Endothelial cell of umbilical vein (primary cell): ENCODE measurements at regions not wholly inside any gene's neighbourhood (a gene's known extent, or its start where the extent isn't known, plus 50 kb on each side); places are given as distances from the start of the nearest gene placed in this dataset.

Experiments used
- BruUV-seq: library from RNA; stranded (reverse); fragments of 400-500 nt; replicated peaks from 2 replicates; lab custom pipeline; 2021; lab: Mats Ljungman, UMichigan
- CTCF ChIA-PET: fragments of 300-600, 350-600 bp; sonication (Branson Sonifier 250); formaldehyde crosslinking; loops from one replicate; lab custom pipeline; 2021; ENCODE audit warnings: antibody characterized with exemption, inconsistent platforms; lab: Charles Lee
- POLR2A ChIA-PET: fragments of 300-600, 350-600 bp; sonication (Branson Sonifier 250); formaldehyde crosslinking; loops from one replicate; lab custom pipeline; 2021; ENCODE audit warnings: antibody characterized with exemption, inconsistent platforms; lab: Charles Lee
- DNase-seq: peaks from one replicate; pipeline ENCODE4 v3.0.0-alpha.2; 2011; ENCODE audit warnings: low read depth, low spot score
- FAIRE-seq: peaks from 2 replicates; lab custom pipeline; 2011; peaks lifted over from hg19 to GRCh38; lab: Jason Lieb, UNC
- H2AFZ ChIP-seq: 2 replicates; pipeline ENCODE4 v1.6.0; 2012; ENCODE audit warnings: low read depth, low read length, control low read depth, inconsistent platforms
- H3K27ac ChIP-seq: 2 replicates; pipeline ENCODE4 v1.5.1; 2011; ENCODE audit warnings: low read depth, mild to moderate bottlenecking, control low read depth, low read length, moderate library complexity; ENCODE audit not compliant: insufficient read depth
- H3K27me3 ChIP-seq, 2 experiments: 2 replicates each; pipeline versions ENCODE4 v1.6.0 to v1.6.1; 2011; ENCODE audit warnings: low read length in 2 of 2, mixed read lengths in 1 of 2; ENCODE audit not compliant: control insufficient read depth in 2 of 2, insufficient read depth in 2 of 2
- H3K36me3 ChIP-seq, 2 experiments: 2 replicates in 1 of 2; 3 replicates in 1 of 2; pipeline ENCODE4 v1.5.1; 2011; ENCODE audit warnings: low read length in 2 of 2, mild to moderate bottlenecking in 1 of 2, moderate library complexity in 1 of 2; ENCODE audit not compliant: control insufficient read depth in 2 of 2, insufficient read depth in 2 of 2; ENCODE audit errors: extremely low read depth in 1 of 2
- H3K4me1 ChIP-seq: 3 replicates; pipeline ENCODE4 v1.5.1; 2011; ENCODE audit warnings: mild to moderate bottlenecking, low read length; ENCODE audit not compliant: control insufficient read depth, insufficient read depth; ENCODE audit errors: extremely low read depth
- H3K4me2 ChIP-seq: 2 replicates; pipeline ENCODE4 v1.6.1; 2011; ENCODE audit warnings: low read length, control low read depth, mixed read lengths; ENCODE audit not compliant: insufficient read depth
- H3K4me3 ChIP-seq, 3 experiments: fragments of 200-600 bp in 1 of 3; sonication (generic), shearing (Covaris generic) in 1 of 3; replicated peaks in 1 of 3; 2 replicates each; pipeline ENCODE4 v1.5.1; 2011 to 2016; ENCODE audit warnings: control low read depth in 3 of 3, low read length in 3 of 3, mild to moderate bottlenecking in 2 of 3, inconsistent platforms in 1 of 3, low read depth in 1 of 3, moderate library complexity in 1 of 3; ENCODE audit not compliant: insufficient read depth in 1 of 3
- H3K79me2 ChIP-seq: 2 replicates; pipeline ENCODE4 v1.6.0; 2012; ENCODE audit warnings: low read length, inconsistent platforms; ENCODE audit not compliant: control insufficient read depth, insufficient read depth
- H3K9ac ChIP-seq: replicated peaks from 2 replicates; pipeline ENCODE3; 2011; ENCODE audit warnings: low read length, control low read depth; ENCODE audit not compliant: insufficient read depth; ENCODE audit errors: extremely low read depth
- H3K9me1 ChIP-seq: replicated peaks from 3 replicates; pipeline ENCODE4 v1.6.0; 2011; ENCODE audit warnings: mild to moderate bottlenecking, low read length; ENCODE audit not compliant: control insufficient read depth, insufficient read depth; ENCODE audit errors: extremely low read depth
- H3K9me3 ChIP-seq: replicated peaks from 2 replicates; pipeline ENCODE4 v1.5.1; 2012; ENCODE audit warnings: low read length, inconsistent platforms; ENCODE audit not compliant: control insufficient read depth, insufficient read depth
- H4K20me1 ChIP-seq: replicated peaks from 2 replicates; pipeline ENCODE3; 2011; ENCODE audit warnings: mild to moderate bottlenecking, low read length; ENCODE audit not compliant: control insufficient read depth, insufficient read depth; ENCODE audit errors: extremely low read depth
- CTCF ChIP-seq, 2 donors: IDR thresholded peaks; 1 replicate in 1 of 2; 2 replicates in 1 of 2; pipeline ENCODE4 v1.5.1; 2011; ENCODE audit warnings: low read length in 2 of 2, mild to moderate bottlenecking in 2 of 2, moderate library complexity in 2 of 2, control low read depth in 1 of 2, inconsistent platforms in 1 of 2, low read depth in 1 of 2; ENCODE audit not compliant: insufficient read depth in 1 of 2; ENCODE audit errors: extremely low read depth in 1 of 2
- EZH2 ChIP-seq: IDR thresholded peaks from 2 replicates; pipeline ENCODE4 v1.6.1; 2012; ENCODE audit warnings: borderline replicate concordance, low read depth, mild to moderate bottlenecking, moderate library complexity, low read length, inconsistent platforms; ENCODE audit not compliant: severe bottlenecking
- FOS ChIP-seq: IDR thresholded peaks from 2 replicates; pipeline ENCODE4 v1.6.1; 2011; ENCODE audit warnings: mild to moderate bottlenecking, low read length, moderate library complexity, borderline replicate concordance; ENCODE audit not compliant: insufficient read depth
- GATA2 ChIP-seq: IDR thresholded peaks from 2 replicates; pipeline ENCODE4 v1.7.0; 2011; ENCODE audit warnings: low read depth, mild to moderate bottlenecking, moderate library complexity, mixed read lengths, low read length; ENCODE audit not compliant: insufficient read length, insufficient read depth
- JUN ChIP-seq: IDR thresholded peaks from 2 replicates; pipeline ENCODE4 v1.6.1; 2011; ENCODE audit warnings: borderline replicate concordance, low read depth; ENCODE audit not compliant: insufficient read length, insufficient read depth
- MAX ChIP-seq: IDR thresholded peaks from 2 replicates; pipeline ENCODE4 v1.6.1; 2011; ENCODE audit not compliant: insufficient read depth, insufficient read length
- MYC ChIP-seq: IDR thresholded peaks from one replicate; pipeline ENCODE4 v1.6.1; 2011; ENCODE audit warnings: mild to moderate bottlenecking, low read depth, low read length
- POLR2A ChIP-seq: IDR thresholded peaks from 2 replicates; pipeline ENCODE4 v1.6.1; 2012; ENCODE audit warnings: low read depth, mild to moderate bottlenecking, control low read depth, low read length
- POLR2AphosphoS5 ChIP-seq: IDR thresholded peaks from 2 replicates; pipeline ENCODE4 v1.6.1; 2012; ENCODE audit warnings: low read depth, mild to moderate bottlenecking, control low read depth, low read length, moderate library complexity; ENCODE audit not compliant: insufficient read depth
- dilution Hi-C: fragments of 300-500 bp; cut with MboI; formaldehyde crosslinking; loops from one replicate; pipeline ENCODE4 v1.15.0; 2019; ENCODE audit warnings: low sequenced_read_pairs; ENCODE audit not compliant: extremely low pct_ligation_motif_present
- intact Hi-C: fragments of 100-400 bp; cut with micrococcal nuclease; formaldehyde crosslinking; loops from one replicate; pipeline ENCODE4 v1.10.0; 2022

GRCh38 chr2:5459041-5459440 lies 233.1 kb upstream of the SOX11 start:
- Histone ChIP-seq H3K27me3 (no peaks in the 10 kb centered on the region), H3K9me1 (no peaks in the 10 kb centered on the region), H3K4me3 (no peak overlapping the region), H3K36me3 (no peaks in the 10 kb centered on the region), H3K4me1 (no peaks in the 10 kb centered on the region), H3K27ac (no peak overlapping the region), H3K9ac (no peak overlapping the region), H2AFZ (no peak overlapping the region), H3K9me3 (peaks cover 3% of the 10 kb centered on the region), H4K20me1 (no peaks in the 10 kb centered on the region), H3K4me2 (no peak overlapping the region), H3K79me2 (no peaks in the 10 kb centered on the region)
- DNase-seq (no peak), FAIRE-seq (no peak)
- ChIA-PET CTCF (no interaction called here), POLR2A (no interaction called here)
- BruUV-seq, result no TSS peak
- intact Hi-C loops, result no loop called here
- dilution Hi-C loops, result no loop called here
- TF ChIP-seq MYC, result no peak
- TF ChIP-seq POLR2AphosphoS5, result no peak
- TF ChIP-seq EZH2, result no peak

DNA sequence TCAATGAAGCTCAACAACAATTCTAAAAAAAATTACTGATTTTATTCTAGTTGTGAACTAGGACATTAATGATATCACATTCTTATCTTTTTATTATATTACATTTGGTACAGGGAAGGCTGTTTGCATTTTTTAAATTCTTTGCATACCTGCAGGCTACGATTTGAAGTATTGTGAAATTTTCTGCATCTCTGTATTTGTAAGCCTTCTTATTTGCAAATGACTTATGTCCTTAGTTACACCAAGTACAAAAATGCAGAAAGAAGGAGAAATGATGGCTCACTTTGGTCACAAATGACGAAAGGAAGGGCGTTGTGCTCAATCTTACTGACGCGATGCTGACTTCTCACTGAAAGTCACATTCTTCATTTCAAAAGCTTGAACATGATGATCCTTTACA lies 227.5 kb upstream of the SOX11 start:
- BruUV-seq, result no TSS peak
- Histone ChIP-seq H3K27me3 (no peaks in the 10 kb centered on the region), H3K9me1 (no peaks in the 10 kb centered on the region), H2AFZ (no peak overlapping the region), H3K4me3 (no peak overlapping the region), H3K27ac (no peak overlapping the region), H4K20me1 (no peaks in the 10 kb centered on the region), H3K36me3 (no peaks in the 10 kb centered on the region), H3K79me2 (no peaks in the 10 kb centered on the region), H3K9ac (no peak overlapping the region), H3K4me2 (no peak overlapping the region), H3K9me3 (peaks cover 2% of the 10 kb centered on the region), H3K4me1 (no peaks in the 10 kb centered on the region)
- DNase-seq, result no peak
- dilution Hi-C loops (no loop called here), intact Hi-C loops (no loop called here)
- FAIRE-seq, result no peak
- ChIA-PET CTCF (no interaction called here), POLR2A (no interaction called here)
- TF ChIP-seq MYC (no peak), GATA2 (no peak), POLR2AphosphoS5 (no peak), JUN (no peak), FOS (no peak), POLR2A (no peak), MAX (no peak), CTCF (IDR thresholded peaks at IDR 0.05; ENCODE audit: extremely low read depth in 1 of 2, insufficient read depth in 1 of 2, low read depth in 1 of 2, low read length in 2 of 2) (no peak), EZH2 (no peak)
